ENCODE measurements at regions not wholly inside any gene's neighbourhood (a gene's known extent, or its start where the extent isn't known, plus 50 kb on each side); places are given as distances from the start of the nearest gene placed in this dataset.
"Not testable (repeated sequence)": the region's sequence is repeated elsewhere in the genome, so short reads cannot be mapped to it uniquely, and the experiment has no call there.

GRCh38 chr2:37571587-37572136 is 99.8 kb downstream of the CDC42EP3 start:
- DNase-seq, result no peak

- DNase-seq, result no peak
Measured at GRCh38 chr2:37573451-37574388, 97.7 kb downstream of the CDC42EP3 start.

GRCh38 chr2:37575780-37576179 is 95.7 kb downstream of the CDC42EP3 start:
- no peak for DNase-seq

- DNase-seq, result not testable (repeated sequence)
Measured at GRCh38 chr2:37576194-37576593, 95.2 kb downstream of the CDC42EP3 start.

- DNase-seq, result no peak
Measured at GRCh38 chr2:37576831-37577230, 94.6 kb downstream of the CDC42EP3 start.

- DNase-seq, result no peak
Measured at GRCh38 chr2:37579192-37579713, 92.2 kb downstream of the CDC42EP3 start.

GRCh38 chr2:37579949-37580348 is 91.5 kb downstream of the CDC42EP3 start:
- DNase-seq, result not testable (repeated sequence)

GRCh38 chr2:37581433-37581832 is 90.0 kb downstream of the CDC42EP3 start:
- DNase-seq, result no peak

- peak in 2 of 5 experiments; percentile 24 to 46 for DNase-seq
Measured at GRCh38 chr2:37582481-37583220, 88.8 kb downstream of the CDC42EP3 start.

- DNase-seq, result peak in 1 of 5 experiments; percentile 28
Measured at GRCh38 chr2:37583402-37583801, 88.0 kb downstream of the CDC42EP3 start.

GRCh38 chr2:37583867-37584266 is 87.6 kb downstream of the CDC42EP3 start:
- no peak for DNase-seq

- peak in 1 of 5 experiments; percentile 49 for DNase-seq
Measured at GRCh38 chr2:37585295-37585908, 86.0 kb downstream of the CDC42EP3 start.

- DNase-seq, result peak; percentile 16 to 89 (median 59)
Measured at GRCh38 chr2:37585982-37586621, 85.3 kb downstream of the CDC42EP3 start.

- DNase-seq, result no peak
Measured at GRCh38 chr2:37586663-37587317, 84.7 kb downstream of the CDC42EP3 start.

- no peak for DNase-seq
Measured at GRCh38 chr2:37587817-37588216, 83.6 kb downstream of the CDC42EP3 start.

- DNase-seq, result no peak
Measured at GRCh38 chr2:37588316-37588777, 83.1 kb downstream of the CDC42EP3 start.

GRCh38 chr2:37589298-37589697 is 82.1 kb downstream of the CDC42EP3 start:
- peak in 1 of 5 experiments; percentile 43 for DNase-seq

GRCh38 chr2:37590119-37590571 is 81.3 kb downstream of the CDC42EP3 start:
- no peak for DNase-seq
